ENCODE measurements at regions not wholly inside any gene's neighbourhood (a gene's known extent, or its start where the extent isn't known, plus 50 kb on each side); places are given as distances from the start of the nearest gene placed in this dataset.

DNA sequence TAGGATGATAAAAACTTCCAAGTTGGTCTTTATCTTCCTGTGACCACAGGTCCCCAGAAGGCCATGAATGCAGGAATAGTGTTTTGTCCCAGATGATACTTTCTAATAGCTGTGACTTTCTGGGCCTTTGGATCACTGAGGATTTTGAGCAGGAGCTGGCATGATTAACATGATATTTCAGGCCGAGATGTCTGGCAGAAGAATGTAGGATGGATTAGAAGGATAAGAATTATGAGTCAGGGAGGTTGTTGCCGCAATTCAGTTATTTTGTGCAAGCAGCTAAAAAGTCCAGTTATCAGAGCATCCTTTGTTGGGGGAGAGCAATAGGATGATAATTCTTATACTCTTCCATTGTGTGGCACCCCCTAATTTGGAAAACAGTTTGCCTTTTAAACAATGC is 189.7 kb downstream of the PSAT1 start:
- H3K4me3 ChIP-seq = no peak overlapping the region

DNA sequence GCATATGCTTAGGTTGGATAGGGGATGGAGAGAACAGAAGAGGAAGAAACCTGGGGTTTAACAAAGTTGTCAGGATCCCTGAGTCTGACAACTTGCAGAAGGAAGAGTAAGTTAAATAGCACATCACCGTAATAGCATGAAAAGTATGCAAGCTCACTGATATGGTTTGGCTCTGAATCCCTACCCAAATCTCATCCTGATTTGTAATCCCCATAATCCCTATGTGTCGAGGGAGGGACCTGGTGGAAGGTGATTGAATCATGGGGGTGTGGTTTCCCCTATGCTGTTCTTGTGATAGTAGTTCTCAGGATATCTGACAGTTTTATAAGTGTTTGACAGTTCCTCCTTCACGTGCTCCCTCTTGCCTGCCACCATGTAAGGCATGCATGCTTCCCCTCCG is 193.3 kb downstream of the PSAT1 start:
- H3K27ac ChIP-seq = no peak overlapping the region

More for the DNA sequence above, 189.7 kb downstream of the PSAT1 start:
- H3K27ac ChIP-seq = no peak overlapping the region

DNA sequence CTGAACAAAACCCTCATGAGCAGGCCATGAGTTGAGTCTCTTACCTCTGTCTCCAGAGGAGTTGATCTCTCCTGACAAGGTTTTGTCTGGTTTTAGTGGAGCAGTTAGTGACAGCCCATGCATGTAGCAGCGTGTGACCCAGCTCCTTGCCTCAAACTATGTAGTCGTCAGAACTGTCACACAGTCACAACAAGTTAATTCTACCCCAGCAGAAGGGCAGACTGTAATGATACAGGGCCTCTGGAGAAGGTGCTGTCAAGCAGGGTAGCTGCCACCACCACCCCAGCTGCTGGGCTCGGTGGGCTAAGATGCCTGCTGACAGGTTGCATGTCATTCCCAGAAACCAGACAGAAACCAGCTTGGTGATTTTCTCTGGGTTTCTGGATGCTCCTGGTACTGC is 194.5 kb downstream of the PSAT1 start:
- Histone ChIP-seq H3K27ac (no peak overlapping the region), H3K4me3 (no peak overlapping the region)

More for the DNA sequence above, 193.3 kb downstream of the PSAT1 start:
- no peak overlapping the region for H3K4me3 ChIP-seq

DNA sequence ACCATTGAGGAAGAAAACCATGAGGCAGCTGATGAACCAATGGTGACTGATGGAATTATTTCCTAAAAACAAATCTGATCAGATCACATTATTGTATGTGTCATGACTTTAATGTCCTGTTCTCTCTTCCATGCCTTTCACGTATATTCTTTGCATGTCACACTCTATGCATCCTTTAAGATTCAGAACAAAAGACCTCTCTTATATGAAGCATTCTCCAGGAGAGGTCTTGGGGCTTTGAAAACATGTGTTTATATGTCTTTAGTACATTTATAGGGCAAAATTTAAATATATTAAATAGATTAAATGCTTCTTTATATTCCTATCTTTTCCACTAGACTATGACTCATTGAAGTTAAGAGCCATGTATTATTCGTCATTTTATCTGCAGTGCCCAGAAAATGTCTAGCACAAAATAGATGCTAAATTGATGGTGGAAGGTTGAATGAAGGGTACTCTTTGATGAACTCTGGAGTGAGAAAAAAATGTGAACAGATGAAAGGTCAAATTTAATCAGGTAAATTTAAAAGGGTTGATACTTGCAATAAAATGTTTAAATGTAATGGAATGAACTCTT is 196.3 kb downstream of the PSAT1 start:
- Histone ChIP-seq H3K27ac (no peak overlapping the region), H3K4me3 (no peak overlapping the region)

DNA sequence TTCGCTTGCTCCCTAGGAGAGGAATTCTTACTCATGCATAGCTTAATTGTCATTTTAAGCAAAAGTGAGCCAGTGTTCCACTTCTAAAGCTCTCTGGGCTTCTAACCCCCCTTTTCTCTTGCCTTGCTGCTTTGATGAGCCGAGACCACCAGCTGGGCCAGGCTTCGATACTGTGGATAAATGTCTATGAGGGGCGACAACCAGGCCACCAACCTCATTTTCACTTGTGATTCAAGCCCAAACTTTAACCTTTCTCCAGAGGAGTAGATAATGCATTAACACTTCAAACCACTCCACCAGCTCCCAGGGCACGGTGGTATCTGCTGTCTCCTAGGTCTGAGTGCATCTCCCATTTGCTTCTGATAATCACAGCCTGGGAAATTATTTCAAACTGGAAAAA is 205.6 kb downstream of the PSAT1 start:
- no peak overlapping the region for H3K4me3 ChIP-seq

DNA sequence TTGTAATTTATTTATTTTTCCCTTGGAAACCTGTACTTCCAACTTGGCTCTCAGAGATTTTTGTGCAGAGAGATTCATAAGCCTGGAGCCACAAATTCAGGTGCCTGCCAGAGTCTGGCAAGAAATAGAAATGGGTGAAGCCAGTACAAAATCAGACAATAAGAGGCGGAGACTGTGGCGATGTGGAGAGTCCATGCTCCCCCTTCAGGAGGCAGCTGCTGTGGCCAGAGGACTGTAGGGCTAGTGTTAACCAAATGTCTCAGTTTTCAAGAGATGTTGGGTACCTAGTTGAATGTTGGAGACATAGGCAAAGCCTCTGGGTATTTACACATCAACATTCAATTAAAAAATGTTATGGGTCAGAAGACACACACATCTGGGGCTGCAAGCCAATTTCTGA is 208.6 kb downstream of the PSAT1 start:
- Histone ChIP-seq H3K4me3 (no peak overlapping the region), H3K27ac (no peak overlapping the region)

More for the DNA sequence above, 205.6 kb downstream of the PSAT1 start:
- H3K27ac ChIP-seq = no peak overlapping the region

DNA sequence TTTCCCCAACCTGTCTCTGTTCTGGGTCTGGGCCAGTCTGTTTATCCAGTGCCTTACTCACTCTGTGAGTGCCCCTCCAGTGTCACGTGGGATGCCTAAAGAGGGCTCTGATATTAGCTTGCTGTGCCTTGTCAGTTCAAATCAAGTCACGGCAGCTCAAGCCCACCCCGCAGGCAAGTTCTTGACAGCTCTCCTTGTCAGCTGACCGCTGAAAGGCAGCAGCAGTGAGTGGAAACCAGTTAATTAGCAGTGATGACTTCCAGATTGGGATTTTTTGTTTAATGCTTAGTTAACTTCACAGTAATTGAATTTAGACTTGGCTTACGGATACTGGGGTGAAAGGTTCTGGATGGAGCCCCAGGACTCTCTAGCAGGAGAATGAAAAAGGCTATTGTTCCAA is 210.1 kb downstream of the PSAT1 start:
- no peak overlapping the region for H3K4me3 ChIP-seq

DNA sequence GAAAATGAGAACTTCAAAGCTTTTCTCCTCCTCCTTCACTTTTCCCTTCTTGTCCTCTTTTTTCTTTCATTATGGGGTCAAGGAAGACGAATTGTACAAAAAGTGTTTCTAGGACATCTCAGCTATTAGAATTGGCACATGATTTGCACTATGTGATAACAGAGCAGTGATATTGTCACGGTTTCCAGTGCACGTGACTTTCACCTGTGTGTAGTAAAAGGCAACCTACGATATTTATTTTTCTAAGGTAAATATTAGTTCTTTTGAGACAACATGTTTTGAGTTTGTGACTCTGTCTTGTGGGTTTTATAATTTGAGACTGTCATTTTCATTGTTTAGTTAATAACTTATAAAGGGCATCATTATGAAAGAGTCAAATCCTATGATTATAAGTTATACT is 213.1 kb downstream of the PSAT1 start:
- Histone ChIP-seq H3K4me3 (no peak overlapping the region), H3K27ac (no peak overlapping the region)

More for the DNA sequence above, 210.1 kb downstream of the PSAT1 start:
- H3K27ac ChIP-seq = no peak overlapping the region

DNA sequence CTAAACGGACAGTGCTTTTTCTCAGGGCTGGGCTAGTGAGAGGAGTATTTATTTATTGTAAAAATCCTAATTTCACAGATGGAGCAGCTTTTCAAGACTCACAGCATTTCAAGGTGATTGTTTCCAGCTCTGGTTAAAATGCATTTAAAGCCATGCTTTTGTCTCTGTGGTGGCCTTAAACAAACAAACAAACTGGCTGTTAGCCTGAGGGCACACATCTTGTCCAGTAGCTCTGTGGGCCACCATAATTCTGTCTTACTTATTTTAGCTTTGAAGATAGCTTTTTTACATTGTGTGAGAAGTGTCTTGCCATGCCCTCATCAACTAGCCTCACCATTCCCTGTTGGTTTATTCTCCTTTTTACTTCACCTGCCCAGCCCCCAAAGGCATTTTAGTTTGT is 218.2 kb downstream of the PSAT1 start:
- Histone ChIP-seq H3K27ac (no peak overlapping the region), H3K4me3 (no peak overlapping the region)

DNA sequence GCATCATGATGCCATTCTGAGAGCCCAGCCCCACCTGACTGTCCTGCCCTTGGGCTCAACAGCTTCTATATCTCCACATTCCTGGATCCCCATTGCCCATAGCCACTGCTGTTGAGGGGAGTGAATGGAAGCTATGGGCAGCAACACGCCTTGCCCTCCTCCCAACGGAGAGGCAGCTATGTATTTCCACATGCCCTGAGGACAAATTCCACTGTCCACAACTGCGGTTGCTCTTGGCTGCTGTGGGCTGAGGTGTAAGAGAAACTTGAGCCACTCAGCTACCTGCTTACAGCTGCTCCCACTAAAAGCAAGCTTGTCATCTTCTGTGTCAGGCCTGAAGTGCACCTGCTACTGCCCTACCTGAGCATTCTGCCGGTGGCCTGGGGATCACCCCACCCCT is 222.9 kb downstream of the PSAT1 start:
- no peak overlapping the region for H3K4me3 ChIP-seq

DNA sequence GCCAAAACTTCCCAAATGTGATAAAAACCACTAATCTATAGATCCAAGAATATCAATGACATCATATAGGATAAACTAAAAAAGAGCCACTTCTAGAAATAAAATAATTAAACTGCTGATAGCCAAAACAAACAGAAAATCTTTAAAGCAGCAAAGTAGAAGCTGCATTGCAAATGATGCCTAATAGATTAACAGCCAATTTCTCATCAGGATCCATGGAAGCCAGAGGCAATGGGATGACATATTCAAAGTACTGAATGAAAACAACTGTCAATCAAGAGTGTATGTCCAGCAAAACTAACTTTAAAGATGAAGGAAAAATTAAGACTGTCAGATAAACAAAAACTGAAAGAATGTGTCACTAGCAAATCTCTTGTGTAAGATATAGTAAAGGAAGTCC is 224.8 kb downstream of the PSAT1 start:
- Histone ChIP-seq H3K27ac (no peak overlapping the region), H3K4me3 (no peak overlapping the region)

More for the DNA sequence above, 222.9 kb downstream of the PSAT1 start:
- H3K27ac ChIP-seq = no peak overlapping the region

DNA sequence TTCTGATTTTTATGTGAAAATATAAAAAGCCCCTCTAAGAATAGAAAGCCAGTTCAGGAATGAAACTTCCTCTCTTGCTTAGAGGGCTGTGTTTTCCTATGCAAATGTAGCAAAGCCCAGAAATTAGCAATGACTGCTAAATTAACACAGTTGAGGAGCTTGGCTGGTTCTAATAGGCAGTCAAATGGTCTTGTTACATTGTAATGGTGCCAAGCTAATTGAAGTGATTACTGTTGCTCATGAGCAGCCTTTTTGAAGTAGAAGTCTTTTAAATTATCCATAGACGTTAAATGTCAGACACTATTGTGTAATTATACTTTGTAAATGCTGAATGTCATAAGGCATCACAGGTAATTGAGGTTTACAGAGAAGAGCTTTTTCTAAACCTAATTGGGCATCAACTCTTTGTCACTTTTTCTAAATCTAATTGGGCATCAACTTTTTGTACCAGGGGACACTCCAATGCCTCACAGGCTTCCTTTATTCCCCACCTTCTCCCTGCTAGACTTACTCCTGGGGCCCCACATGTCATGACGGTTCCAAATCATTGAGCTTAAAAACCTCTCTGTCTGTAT is 229.1 kb downstream of the PSAT1 start:
- Histone ChIP-seq H3K27ac (no peak overlapping the region), H3K4me3 (no peak overlapping the region)

DNA sequence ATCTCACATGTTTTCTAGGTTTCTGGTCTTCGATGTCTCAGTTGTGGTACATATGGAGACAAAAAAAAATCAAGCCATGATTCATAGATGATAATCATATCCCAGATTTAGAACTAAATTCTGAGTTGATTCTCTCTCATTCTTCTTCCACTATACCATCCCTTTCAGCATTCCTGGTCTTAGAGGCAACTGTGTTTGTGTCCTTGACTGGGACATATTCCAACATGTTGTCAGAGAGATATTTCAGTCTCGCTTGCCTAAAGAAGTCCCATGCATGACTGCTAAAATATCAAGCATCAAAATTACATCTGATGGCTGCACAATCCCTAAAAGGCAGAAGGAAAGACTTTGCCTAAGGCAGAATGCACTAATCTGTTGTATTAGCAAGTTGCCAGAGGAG is 236.6 kb downstream of the PSAT1 start:
- Histone ChIP-seq H3K4me3 (no peak overlapping the region), H3K27ac (no peak overlapping the region)

DNA sequence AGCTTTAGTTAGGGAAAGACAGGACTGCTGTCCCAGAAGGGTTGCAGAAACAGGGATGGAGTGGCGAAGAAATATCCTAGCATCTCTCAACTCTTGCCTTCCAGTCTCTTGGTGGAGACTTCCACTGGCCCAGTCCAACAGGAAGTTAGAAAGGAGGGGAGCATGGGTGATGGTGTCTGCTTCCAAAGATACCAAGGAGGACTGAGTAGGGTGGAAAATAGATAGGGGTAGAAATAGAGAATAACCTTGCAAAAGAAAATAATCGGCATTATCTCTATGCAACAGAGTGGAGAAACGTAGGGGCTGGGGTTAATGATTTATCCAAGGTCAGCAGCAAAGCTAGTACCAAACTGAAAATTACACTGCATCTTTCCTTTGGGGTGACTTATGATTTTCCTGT is 242.3 kb downstream of the PSAT1 start:
- Histone ChIP-seq H3K27ac (no peak overlapping the region), H3K4me3 (no peak overlapping the region)

DNA sequence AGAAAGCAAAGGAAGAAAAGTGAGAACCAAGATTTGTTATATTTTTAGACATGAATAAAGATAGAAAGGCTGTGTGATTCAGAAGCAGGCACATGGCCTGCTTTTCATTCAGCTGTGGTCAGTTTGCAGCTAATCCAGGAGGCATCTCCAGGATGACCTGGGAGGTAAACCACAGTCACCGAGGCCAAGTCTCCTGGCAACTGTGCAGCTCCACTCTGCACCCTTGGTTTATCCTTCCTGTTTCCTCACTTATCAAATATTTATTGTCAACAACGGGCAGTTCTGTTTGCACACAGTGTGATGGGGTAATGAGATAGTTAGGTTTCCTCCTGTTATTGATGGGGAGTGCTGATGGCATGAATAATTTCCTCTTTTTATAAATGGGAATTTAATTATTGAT is 243.0 kb downstream of the PSAT1 start:
- Histone ChIP-seq H3K4me3 (no peak overlapping the region), H3K27ac (no peak overlapping the region)

DNA sequence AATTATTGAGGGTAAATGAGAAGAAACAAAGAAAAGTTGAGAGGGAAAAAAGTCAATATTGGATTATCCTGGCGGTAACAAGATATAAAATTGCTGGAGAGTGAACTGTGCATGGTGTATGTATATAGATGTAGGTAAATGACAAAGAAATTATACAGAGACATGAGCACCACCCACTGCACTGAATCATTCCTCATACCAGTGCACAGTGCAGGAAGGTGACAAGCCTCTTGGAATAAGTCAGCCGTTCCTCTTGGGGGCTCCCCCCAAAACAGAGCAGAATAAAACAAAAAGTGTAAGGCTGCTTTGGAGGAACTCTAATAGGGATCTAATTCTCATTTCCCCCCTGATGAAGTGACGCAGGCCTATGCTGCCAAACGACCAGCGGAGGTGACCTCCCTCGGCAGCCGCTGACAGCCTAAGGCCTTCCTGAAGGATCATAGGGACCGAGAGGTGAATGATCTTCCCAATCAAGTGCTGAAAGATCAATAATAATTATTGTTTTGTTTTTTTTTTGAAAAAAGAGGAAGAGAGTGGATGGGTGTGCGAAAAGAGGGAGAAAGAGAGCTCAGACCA is 245.0 kb downstream of the PSAT1 start:
- Histone ChIP-seq H3K27ac (no peak overlapping the region), H3K4me3 (no peak overlapping the region)

DNA sequence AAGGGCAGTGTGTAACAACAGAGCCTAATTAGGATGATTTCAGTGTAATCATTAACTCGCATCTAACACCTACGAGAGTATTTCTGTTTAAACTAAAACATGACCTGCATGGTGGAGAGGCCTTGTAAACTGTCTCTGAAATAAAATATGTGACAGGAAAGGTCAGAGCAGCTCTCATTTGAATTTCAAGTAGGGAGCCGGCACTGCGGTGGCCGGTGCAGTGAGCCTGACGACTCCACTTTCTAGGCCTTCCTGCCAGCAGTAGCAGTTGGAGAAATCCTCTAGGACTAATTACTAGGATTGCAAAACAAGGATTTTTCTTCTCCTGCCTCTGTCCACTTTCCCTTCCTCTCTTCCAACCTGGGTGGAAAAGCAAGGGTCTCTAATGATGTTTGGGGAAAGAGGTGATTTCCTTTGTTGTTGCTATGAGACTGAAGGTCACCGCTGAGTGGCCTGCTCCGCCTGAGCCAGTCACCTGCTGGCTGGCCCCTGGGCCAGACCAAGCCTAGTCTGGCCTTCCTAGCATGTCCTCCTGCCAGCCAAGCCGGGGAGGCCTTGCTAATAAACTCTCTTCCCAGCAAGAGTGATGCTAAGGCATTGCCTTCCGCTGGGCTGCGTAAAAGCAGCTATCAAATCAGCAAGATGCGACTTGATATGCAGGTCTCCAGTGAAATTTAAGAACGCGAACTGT is 245.7 kb downstream of the PSAT1 start:
- no peak overlapping the region for H3K4me3 ChIP-seq
- H3K27ac ChIP-seq = no peak overlapping the region

DNA sequence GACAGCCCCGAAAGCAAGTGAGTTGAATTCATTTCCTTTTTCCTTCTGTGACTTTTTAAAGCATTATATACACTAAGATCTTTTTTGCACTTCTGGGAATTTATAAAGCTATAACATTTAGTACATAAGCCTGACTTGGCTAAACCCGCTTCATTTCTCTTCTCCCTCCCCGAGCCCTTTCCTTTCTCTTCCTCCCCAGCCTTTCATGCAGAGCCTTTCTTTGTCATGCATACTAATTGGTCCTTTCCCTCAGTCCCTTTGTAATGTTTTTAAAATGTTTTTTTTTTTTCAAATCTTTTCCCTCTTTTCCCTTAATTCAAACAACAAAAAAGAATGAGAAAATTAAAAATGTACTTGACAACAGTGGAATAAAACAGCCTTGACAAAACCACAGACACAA is 246.4 kb downstream of the PSAT1 start:
- Histone ChIP-seq H3K27ac (no peak overlapping the region), H3K4me3 (no peak overlapping the region)

DNA sequence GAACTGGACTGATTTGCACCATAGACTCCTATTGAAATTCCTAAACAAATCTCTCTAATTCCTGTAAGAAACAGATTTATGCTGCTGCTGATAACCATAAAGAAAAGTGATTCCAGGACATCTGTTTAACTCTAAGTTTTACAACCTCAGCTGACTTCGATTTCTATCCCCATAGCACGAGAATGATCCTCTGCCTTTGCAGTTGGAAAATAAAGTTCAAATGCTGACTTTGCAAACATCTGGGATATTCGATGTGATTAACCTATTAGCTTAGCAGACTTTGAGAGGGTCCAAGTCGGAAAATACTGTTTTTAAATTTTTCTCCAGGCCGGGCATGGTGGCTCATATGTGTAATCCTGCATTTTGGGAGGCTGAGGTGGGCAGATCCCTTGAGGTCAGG is 247.3 kb downstream of the PSAT1 start:
- no peak overlapping the region for H3K27ac ChIP-seq
- H3K4me3 ChIP-seq = no peak overlapping the region

DNA sequence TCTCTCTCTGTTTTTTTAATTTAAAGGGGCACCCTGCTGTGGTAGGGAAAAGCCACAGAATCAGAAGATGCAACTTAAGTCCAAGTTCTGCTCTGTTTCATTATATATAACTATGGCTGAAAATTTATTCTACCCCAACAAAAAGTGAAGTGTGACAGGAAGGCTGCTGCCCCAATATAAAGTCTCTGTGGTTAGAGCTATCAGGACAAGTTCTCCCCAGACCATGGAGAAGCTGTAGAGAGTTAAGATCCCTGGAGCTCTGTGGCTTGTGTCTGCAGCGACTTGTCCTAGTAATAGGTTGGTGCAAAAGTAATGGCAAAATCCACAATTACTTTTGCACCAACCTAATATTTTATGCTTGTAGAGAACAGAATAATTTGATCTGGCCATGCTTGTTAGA is 250.9 kb downstream of the PSAT1 start:
- no peak overlapping the region for H3K4me3 ChIP-seq
- H3K27ac ChIP-seq = no peak overlapping the region

DNA sequence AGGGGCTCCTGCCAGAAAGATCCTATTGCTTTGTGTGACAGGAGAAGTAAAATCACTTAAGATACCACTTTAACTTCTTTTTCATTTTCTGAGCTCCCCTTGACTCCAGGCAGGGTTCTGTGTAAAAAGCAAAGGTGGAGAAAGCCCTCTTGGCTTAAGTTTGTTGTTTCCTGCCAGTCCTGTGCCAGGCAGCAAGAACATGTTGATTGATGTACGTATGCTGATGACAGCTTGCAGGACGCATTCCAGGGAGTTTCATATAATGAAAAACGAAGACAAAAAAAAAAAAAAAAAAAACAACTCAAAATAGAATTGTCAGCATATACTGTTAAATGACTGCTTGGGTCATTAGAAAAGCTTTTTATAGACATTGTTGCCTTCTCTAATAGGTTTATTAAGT is 251.7 kb downstream of the PSAT1 start:
- no peak overlapping the region for H3K4me3 ChIP-seq
- no peak overlapping the region for H3K27ac ChIP-seq

Data from skin epidermis (tissue), 12 donors.